Motor neuron (in vitro differentiated cells): ENCODE measurements at regions not wholly inside any gene's neighbourhood (a gene's known extent, or its start where the extent isn't known, plus 50 kb on each side); places are given as distances from the start of the nearest gene placed in this dataset.
A peak's percentile ranks its signal among the peaks of the same experiment; 100 is the strongest.

Experiments used
- ATAC-seq, 8 experiments: fragments of 200-7000 bp; cut with Tn5 transposase; replicated peaks in 6 of 8; 2 replicates each; pipeline ENCODE4 v1.8.0; 2021; ENCODE audit warnings: mild to moderate bottlenecking in 8 of 8, moderate library complexity in 8 of 8
- H3K27ac ChIP-seq, 2 donors: fragments of 250-450 bp; sonication (Bioruptor Pico); 2 replicates each; pipeline ENCODE4 v1.9.0; 2021; ENCODE audit warnings: antibody characterized with exemption in 2 of 2, mild to moderate bottlenecking in 2 of 2, moderate library complexity in 1 of 2
- H3K4me1 ChIP-seq, 2 donors: fragments of 250-450 bp; sonication (Bioruptor Pico); replicated peaks in 1 of 2; 2 replicates each; pipeline ENCODE4 v1.6.1; 2021; ENCODE audit warnings: antibody characterized with exemption in 2 of 2, mild to moderate bottlenecking in 2 of 2, moderate library complexity in 1 of 2
- H3K4me3 ChIP-seq, 5 donors: fragments of 250-450 bp; sonication (Bioruptor Pico); 2 replicates each; pipeline ENCODE4 v1.9.0; 2021; ENCODE audit warnings: antibody characterized with exemption in 5 of 5, mild to moderate bottlenecking in 5 of 5, moderate library complexity in 4 of 5
- WGBS, 10 experiments: fragments of 450-650 bp; shearing (Covaris generic); methylation state at CpG; one replicate each; pipeline ENCODE4 v1.0.0; 2022; 5-methylcytosine and 5-hydroxymethylcytosine counted together
- in situ Hi-C, 9 experiments: fragments of 400-800 bp; cut with MboI; loops; one replicate each; pipeline ENCODE4 v1.15.0; 2021; ENCODE audit warnings: low sequenced_read_pairs in 9 of 9, low pct_unique_long_range_greater_than_20kb in 2 of 9; ENCODE audit not compliant: unreplicated experiment in 9 of 9

DNA sequence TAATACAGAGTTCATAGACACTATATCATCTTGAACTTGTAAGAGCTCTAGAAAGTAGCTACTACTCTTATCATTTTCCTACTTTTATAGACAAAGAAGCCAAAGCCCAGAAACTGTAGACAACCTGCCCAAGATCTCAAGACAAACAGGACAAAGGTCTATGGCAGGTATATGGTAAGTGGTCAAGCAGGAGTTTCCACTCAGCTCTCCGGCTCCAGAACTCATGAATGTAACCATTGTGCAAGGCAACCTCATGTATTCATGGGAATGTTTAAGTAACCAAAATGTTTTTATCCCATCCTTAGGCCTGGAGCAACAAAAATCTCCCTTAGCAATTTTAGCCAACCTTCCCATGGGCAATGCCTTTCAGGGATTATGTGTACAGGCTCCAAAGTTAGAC, 163.4 kb upstream of the PUM3 start:
- no peak for ATAC-seq
- H3K27ac ChIP-seq = no peak overlapping the region
- in situ Hi-C loops = no loop called here
- no peak overlapping the region for H3K4me3 ChIP-seq
- H3K4me1 ChIP-seq = no peaks in the 10 kb centered on the region
- WGBS, 10 experiments = 17 to 100% (median 88%) methylated on average over 1 of the region's 1 CpG; no CpG with 5 or more reads in 3 of the 10 experiments

DNA sequence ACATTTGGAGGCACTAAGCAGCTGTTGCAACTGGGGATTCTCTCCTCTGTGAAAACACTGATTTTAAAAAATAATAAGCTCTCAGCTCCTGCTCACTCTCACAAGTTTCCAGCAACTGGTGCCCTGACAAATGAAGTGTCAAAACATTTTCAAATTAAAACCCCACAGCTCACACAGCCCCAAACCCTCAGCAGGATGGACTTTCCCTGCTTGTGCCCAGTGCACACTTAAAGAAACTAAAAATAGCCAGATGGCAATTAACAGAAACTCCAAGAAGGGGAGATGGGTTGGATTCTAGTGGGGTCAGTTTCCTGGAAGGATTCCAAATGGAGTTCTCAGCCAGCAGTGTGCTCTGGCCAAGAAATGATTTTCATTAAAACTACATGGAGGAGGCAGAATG, 163.0 kb upstream of the PUM3 start:
- no peaks in the 10 kb centered on the region for H3K4me1 ChIP-seq
- in situ Hi-C loops = no loop called here
- ATAC-seq = no peak
- no peak overlapping the region for H3K4me3 ChIP-seq
- no peak overlapping the region for H3K27ac ChIP-seq

DNA sequence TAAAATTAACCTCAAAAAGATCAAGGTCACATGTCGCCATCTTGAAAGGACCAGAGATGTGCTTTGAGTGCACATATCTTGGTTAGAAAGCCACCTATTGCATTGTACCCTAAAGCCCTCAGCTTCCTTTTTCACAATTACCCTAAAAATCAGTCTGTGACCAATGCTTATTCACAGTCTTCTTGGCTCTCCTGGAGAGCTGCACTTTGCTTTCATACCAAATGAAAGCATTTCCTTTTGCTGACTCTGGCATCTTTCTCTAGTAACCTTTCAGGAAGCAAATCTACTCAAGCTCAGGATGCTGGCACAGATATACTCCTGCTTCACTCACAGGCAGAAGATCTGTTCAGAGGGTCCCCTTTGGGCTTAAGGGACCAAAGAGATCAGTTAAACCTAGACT, 160.7 kb upstream of the PUM3 start:
- H3K4me3 ChIP-seq = no peak overlapping the region
- H3K27ac ChIP-seq = no peak overlapping the region
- in situ Hi-C loops = no loop called here
- 14 to 92% (median 80%) methylated on average over 1 of the region's 1 CpG; no CpG with 5 or more reads in 5 of the 10 experiments for WGBS, 10 experiments
- no peak for ATAC-seq
- H3K4me1 ChIP-seq = no peaks in the 10 kb centered on the region

DNA sequence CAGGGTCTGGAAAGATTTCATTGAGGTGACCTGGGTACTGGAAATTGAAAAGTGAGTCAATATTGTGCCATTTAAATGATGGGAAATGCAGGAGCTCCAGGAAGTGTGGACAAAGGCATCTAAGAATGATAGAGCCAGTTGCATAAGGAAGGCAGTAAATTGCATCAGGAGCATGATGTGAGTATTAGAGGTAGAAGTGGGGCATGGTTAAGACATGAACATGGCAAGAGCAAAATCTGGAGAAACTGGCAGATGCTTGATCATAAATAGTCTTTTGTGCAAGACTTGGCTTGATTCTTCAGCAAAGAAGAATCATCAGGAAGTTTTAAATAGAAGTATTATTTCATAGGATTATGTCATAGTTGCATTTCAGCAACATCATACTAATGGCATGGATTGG, 157.4 kb upstream of the PUM3 start:
- H3K4me3 ChIP-seq = no peak overlapping the region
- ATAC-seq = no peak
- H3K27ac ChIP-seq = no peak overlapping the region
- in situ Hi-C loops = no loop called here
- H3K4me1 ChIP-seq = no peaks in the 10 kb centered on the region

DNA sequence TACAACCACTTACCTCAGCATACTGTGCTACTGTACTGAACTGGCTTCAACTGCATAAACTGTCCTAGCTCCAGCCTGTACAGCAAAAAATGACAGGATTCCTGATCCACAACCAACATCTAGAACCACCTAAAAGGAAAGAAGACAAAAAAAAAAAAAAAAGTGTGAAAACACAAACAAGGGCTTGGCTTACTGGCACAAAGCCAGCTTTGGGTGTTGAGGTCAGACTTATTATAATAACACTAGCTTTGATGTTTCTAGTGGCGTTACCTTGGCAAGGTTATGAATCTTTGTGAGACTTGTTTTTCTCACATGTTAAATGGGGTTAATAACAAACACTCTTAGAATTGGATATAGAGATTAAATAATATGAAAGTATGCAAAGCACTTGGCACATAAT, 148.5 kb upstream of the PUM3 start:
- no peak for ATAC-seq
- Histone ChIP-seq H3K4me3 (no peak overlapping the region), H3K27ac (no peak overlapping the region), H3K4me1 (no peaks in the 10 kb centered on the region)
- 23 to 100% (median 91%) methylated on average over 1 of the region's 1 CpG; no CpG with 5 or more reads in 3 of the 10 experiments for WGBS, 10 experiments
- in situ Hi-C loops = no loop called here

DNA sequence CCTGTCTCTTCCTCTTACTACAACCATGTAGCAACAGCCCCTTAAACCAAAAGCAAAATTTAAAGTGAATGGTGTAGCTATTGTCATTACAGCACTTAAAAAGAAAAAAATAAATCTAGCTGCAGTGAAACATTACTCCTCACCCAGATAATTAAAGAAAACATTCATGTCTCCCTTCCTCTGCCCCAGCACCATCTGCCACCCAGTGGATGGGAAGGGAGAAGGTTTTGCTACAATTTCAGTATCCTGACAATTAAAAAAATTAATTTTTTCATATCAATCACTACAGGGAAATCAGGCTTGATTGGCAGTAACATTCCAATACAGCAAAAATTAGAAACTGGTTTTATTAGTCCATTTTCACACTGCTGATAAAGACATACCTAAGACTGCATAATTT, 147.4 kb upstream of the PUM3 start:
- no peak overlapping the region for H3K27ac ChIP-seq
- H3K4me1 ChIP-seq = no peaks in the 10 kb centered on the region
- no peak for ATAC-seq
- in situ Hi-C loops = no loop called here
- H3K4me3 ChIP-seq = no peak overlapping the region

DNA sequence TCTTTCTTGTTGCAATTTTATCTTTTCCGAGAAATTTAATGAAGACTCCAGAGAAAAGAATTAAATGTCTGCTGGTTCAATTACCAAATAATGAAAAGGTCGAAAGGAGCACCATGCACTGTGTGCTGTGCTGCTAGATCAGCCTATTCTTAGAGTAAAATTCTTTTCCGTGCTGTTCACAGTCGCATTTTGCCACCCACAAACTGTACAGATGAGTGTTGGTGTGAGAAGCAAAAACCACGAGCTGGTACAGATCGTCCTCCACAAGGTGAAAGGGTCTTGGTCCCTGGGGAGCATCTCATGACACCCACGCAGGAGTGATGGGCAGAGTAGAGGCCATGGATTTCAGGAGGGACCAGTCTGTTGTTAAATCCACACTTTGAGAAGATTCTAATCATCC, 143.8 kb upstream of the PUM3 start:
- no peak overlapping the region for H3K4me3 ChIP-seq
- no peak for ATAC-seq
- in situ Hi-C loops = no loop called here
- WGBS, 10 experiments = 0 to 100% (median 84%) methylated on average over 1 to 7 of the region's 7 CpGs; no CpG with 5 or more reads in 1 of the 10 experiments
- no peaks in the 10 kb centered on the region for H3K4me1 ChIP-seq
- H3K27ac ChIP-seq = no peak overlapping the region

DNA sequence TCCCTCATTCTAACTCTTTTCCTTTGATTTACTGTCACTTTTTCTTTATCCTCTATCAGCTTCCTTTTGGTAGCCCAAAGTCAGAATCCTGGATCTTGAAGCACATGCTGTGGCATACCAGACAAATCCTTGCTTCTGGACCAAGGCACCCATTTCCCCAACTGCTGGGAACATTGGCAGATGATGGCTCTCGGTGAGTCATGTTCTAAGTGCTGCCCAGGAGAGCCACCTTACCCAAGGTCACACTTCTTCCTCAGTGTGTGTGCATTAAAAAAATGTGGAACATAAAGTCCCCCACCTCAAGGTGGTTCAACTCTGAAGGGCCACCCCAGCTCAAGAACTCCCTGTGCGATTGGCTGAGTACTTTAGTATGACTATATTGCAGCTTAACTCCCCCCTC, 141.4 kb upstream of the PUM3 start:
- Histone ChIP-seq H3K4me1 (no peaks in the 10 kb centered on the region), H3K4me3 (no peak overlapping the region), H3K27ac (no peak overlapping the region)
- 60 to 100% (median 97%) methylated on average over 1 to 2 of the region's 2 CpGs; no CpG with 5 or more reads in 6 of the 10 experiments for WGBS, 10 experiments
- in situ Hi-C loops = no loop called here
- no peak for ATAC-seq

DNA sequence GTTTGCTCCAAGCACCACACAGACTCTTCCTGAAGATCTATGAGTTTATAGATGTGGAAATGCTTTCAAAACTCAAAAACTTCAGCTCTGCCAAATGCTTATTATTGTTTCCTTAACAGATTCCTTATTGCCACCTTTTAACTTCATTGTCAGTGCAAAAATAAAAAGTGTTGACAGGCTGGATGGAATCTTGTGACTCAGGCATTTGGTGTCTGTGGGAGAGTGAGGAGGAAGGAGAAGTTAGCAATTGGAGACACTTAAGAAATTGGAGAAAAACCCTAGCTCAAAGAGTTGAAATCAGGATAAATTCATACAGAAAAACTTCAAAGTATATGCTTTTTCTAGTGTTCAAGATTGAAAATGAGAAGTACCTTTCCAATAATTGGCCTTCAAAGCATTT, 140.6 kb upstream of the PUM3 start:
- in situ Hi-C loops = no loop called here
- Histone ChIP-seq H3K27ac (no peak overlapping the region), H3K4me3 (no peak overlapping the region), H3K4me1 (no peaks in the 10 kb centered on the region)
- no peak for ATAC-seq

DNA sequence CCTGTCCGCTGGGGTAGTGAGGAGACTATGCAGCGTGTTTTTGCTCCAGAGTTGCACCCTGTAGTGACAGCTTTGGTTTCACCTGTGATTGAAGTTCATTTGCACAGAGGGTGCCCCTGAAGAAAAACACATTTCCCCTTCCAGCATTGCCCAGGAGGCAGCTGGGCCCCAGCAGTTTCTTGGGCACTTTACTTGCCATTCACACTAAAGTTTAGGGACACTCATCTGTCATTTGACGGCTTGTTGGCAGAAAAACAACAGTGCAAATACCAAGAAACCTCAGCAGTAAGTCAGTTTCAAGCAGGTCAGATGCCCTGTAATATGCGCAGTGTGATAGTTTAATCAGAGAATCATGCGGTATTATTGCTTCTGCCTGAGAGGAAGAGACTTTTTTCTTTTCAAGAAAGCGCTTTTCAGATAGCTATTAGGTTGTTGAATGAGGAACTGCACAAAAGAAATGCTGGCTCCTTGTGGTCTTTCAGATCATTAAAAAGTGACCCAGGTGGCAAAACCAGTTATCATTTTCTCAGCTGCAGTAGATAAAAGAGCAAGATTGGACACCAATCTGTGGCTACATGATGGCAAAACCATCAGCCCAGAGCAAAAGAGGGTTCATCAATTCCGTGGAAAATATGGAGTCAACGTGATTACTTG, 136.2 kb upstream of the PUM3 start:
- peak in 2 of 8 experiments; percentile 31 to 52 for ATAC-seq
- 32 to 92% (median 74%) methylated on average over 2 to 8 of the region's 8 CpGs for WGBS, 10 experiments
- no peak overlapping the region for H3K27ac ChIP-seq
- no peak overlapping the region for H3K4me3 ChIP-seq
- in situ Hi-C loops = no loop called here
- no peaks in the 10 kb centered on the region for H3K4me1 ChIP-seq

DNA sequence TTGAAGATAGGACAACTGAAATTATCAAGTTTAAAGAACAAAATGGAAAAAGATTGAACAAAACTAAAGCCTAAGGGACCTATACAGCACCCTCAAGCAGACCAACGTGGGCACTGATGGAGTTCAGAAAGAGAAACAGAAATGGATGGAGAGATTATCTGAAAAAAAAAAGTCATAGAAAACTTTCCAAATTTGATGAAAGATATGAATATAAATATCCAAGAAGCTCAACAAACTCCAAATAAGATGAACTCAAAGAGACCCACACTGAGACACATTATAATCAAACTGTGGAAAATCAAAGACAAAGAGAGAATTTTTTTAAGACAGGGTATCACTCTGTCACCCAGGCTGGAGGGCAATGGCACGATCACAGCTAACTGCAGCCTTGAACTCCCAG, 128.6 kb upstream of the PUM3 start:
- Histone ChIP-seq H3K4me3 (no peak overlapping the region), H3K4me1 (peaks cover 6 to 9% of the 10 kb centered on the region in 2 donors), H3K27ac (no peak overlapping the region)
- ATAC-seq = no peak
- 0 to 70% (median 29%) methylated on average over 1 to 2 of the region's 2 CpGs for WGBS, 10 experiments
- in situ Hi-C loops = loop anchor here in 1 of 9 experiments (25.0 kb wide), 1 partner anchor 110 kb away; no protein-coding TSS in a partner anchor

DNA sequence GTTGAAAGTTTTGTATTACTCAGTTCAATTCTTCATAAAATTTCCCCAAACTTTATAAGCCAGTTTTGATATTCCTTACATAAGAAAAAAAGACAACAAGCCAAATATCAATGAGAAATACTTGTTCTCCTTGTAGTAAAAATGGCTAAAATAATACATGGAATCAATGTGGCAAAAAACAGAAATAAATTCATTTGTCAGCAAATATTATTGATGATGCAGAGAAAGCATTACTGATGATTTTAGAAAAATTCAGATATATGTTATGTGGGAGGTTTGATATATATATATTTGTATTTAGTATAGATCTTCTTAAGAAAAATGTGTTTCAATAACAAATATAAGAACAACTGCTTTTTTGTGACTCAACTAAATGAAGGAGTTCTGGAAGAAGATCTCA, 127.0 kb upstream of the PUM3 start:
- Histone ChIP-seq H3K4me3 (no peak overlapping the region), H3K4me1 (peaks cover 14 to 25% of the 10 kb centered on the region in 2 donors), H3K27ac (no peak overlapping the region)
- ATAC-seq = no peak
- in situ Hi-C loops = loop anchor here in 1 of 9 experiments (25.0 kb wide), 1 partner anchor 109 kb away; no protein-coding TSS in a partner anchor

DNA sequence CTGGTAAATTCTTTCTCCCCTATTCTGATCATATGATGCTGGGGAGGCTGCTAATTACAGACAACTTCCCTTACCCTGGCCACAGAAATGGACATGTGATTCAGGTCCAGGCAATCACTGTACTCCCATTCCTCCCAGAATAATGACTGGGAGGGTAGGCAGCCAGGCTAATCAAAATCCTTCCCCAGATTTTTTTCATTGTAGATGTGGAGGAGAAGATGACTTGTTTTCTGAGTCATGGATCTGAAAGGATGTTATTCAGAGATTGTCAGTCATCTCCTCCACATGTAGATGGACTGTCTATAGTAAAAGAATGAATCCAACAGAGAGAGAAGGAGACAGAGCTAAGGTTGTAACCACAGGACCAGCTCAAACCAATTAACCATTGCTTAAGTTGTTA, 123.9 kb upstream of the PUM3 start:
- H3K4me1 ChIP-seq = peaks cover 22 to 34% of the 10 kb centered on the region in 2 donors
- no peak overlapping the region for H3K27ac ChIP-seq
- ATAC-seq = peak in 6 of 8 experiments; percentile 6 to 55 (median 27)
- in situ Hi-C loops = loop anchor here in 1 of 9 experiments (25.0 kb wide), 1 partner anchor 105 kb away; no protein-coding TSS in a partner anchor
- no peak overlapping the region for H3K4me3 ChIP-seq

DNA sequence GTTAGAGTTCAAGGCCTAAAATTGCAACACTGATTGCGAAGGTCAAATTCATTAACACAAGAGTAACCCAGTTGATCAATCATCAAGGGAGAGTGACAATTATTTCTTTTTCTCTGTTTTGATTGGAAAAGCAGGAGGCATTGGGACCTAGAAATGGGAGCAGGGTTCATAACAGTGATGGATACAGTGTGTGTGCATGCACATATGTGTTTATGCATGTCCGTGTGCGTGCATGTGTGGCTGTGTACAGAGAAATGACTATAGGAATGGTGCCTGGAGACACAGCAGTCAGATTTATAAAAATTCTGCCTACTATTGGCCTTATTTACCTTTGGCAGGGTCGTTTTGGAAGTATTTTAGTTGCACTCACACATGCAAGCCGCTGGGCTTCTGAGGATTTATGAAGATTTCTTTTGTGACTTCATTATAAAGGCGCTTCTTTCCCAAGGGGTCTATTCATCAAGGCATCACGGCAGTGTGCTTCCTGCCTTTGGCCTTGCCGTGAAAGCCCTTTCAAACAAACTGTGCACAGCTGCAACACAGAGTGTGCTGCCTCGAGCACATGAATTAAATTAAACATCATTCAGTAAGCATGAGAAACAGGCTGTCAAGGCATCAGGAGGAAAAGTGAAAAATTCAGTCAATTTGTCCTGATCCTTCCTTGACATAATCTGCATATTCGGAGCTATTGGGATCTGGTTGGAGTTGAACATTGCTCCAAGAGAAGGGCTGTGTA, 122.8 kb upstream of the PUM3 start:
- ATAC-seq = peak in 6 of 8 experiments; percentile 13 to 96 (median 95)
- 0 to 80% (median 33%) methylated on average over 1 to 7 of the region's 10 CpGs; no CpG with 5 or more reads in 2 of the 10 experiments for WGBS, 10 experiments
- in situ Hi-C loops = loop anchor here in 1 of 9 experiments (25.0 kb wide), 1 partner anchor 104 kb away; no protein-coding TSS in a partner anchor
- Histone ChIP-seq H3K4me1 (peaks cover 22 to 34% of the 10 kb centered on the region in 2 donors), H3K27ac (peak overlapping the region in 1 of 2 donors; percentile 16), H3K4me3 (no peak overlapping the region)
